HFF-Myc (cell line): ENCODE measurements at regions not wholly inside any gene's neighbourhood (a gene's known extent, or its start where the extent isn't known, plus 50 kb on each side); places are given as distances from the start of the nearest gene placed in this dataset.

ENCODE experiments used
- DNase-seq: peaks from one replicate; pipeline ENCODE4 v3.0.0-alpha.2; 2011; ENCODE audit warnings: low read depth; ENCODE audit errors: extremely low read depth
- H3K4me3 ChIP-seq: replicated peaks from 2 replicates; pipeline ENCODE4 v1.5.1; 2011; ENCODE audit warnings: low read depth, mild to moderate bottlenecking, control low read depth, low read length
- CTCF ChIP-seq: IDR thresholded peaks from 2 replicates; pipeline ENCODE4 v1.5.1; 2012; ENCODE audit warnings: mild to moderate bottlenecking, low read depth, low read length, control low read depth; ENCODE audit errors: missing control alignments

- DNase-seq = no peak
- TF ChIP-seq CTCF = no peak
- H3K4me3 ChIP-seq = no peak overlapping the region
Observed at GRCh38 chr3:5726621-5727020, 539.1 kb downstream of the EDEM1 start.

DNA sequence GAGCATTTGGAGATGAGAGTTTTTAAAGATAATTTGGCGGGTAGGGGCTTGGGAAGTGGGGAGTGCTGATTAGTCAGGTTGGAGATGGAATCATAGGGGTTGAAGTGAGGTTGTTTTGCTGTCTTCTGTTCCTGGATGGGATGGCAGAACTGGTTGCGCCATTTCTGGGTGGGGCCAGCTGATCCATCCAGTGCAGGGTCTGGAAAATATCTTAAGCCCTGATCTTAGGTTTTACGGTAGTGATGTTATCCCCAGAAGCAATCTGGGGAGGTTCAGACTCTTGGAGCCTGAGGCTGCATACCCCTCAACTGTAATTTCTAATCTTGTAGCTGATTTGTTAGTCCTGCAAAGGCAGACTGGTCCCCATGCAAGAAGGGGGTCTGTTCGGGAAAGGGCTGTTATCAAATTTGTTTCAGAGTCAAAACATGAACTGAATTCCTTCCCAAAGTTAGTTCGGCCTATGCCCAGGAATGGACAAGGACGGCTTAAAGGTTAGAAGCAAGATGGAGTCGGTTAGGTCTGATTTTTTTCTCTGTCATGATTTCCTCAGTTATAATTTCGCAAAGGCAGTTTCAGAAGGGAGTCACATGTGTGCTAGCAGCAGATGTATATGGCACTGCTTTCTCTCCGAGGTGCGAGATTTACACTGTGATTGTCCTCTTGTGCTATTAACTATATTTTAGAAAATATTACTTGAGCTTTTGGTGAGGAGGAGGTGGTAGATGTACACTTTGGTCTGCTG is 540.4 kb downstream of the EDEM1 start:
- DNase-seq = no peak
- H3K4me3 ChIP-seq = no peak overlapping the region
- no peak for TF ChIP-seq CTCF

GRCh38 chr3:5729852-5730251 is 542.3 kb downstream of the EDEM1 start:
- H3K4me3 ChIP-seq = no peak overlapping the region
- no peak for DNase-seq
- no peak for TF ChIP-seq CTCF

- no peak for TF ChIP-seq CTCF
- DNase-seq = no peak
- H3K4me3 ChIP-seq = no peak overlapping the region
Observed at GRCh38 chr3:5731100-5731499, 543.6 kb downstream of the EDEM1 start.

GRCh38 chr3:5732081-5732480 is 544.6 kb downstream of the EDEM1 start:
- H3K4me3 ChIP-seq = no peak overlapping the region
- no peak for TF ChIP-seq CTCF
- no peak for DNase-seq

- no peak for TF ChIP-seq CTCF
- no peak for DNase-seq
Observed at GRCh38 chr3:5733995-5734394, 546.5 kb downstream of the EDEM1 start.

GRCh38 chr3:5735896-5736295 is 548.4 kb downstream of the EDEM1 start:
- no peak overlapping the region for H3K4me3 ChIP-seq
- DNase-seq = no peak
- TF ChIP-seq CTCF = no peak

More at GRCh38 chr3:5733995-5734394, 546.5 kb downstream of the EDEM1 start:
- no peak overlapping the region for H3K4me3 ChIP-seq
